IMR-90 (cell line): ENCODE measurements at regions not wholly inside any gene's neighbourhood (a gene's known extent, or its start where the extent isn't known, plus 50 kb on each side); places are given as distances from the start of the nearest gene placed in this dataset.

ENCODE experiments used
- POLR2A ChIP-seq: IDR thresholded peaks from 2 replicates; pipeline ENCODE4 v1.6.1; 2012; ENCODE audit warnings: mild to moderate bottlenecking, low read depth, low read length
- TF ChIP-seq, protein P1 (sequence below): conservative IDR thresholded peaks from 2 replicates; pipeline ENCODE4 v1.5.1; 2012; ENCODE audit warnings: mild to moderate bottlenecking, low read depth, low read length, improper control_type of control experiment
- TF ChIP-seq, protein P2 (sequence below): fragments of 150-350 bp; IDR thresholded peaks from 2 replicates; pipeline ENCODE4 v1.6.1; 2017; ENCODE audit warnings: mild to moderate bottlenecking, antibody characterized with exemption, low read length, low read depth
- TF ChIP-seq, protein P3 (sequence below): fragments of 150-350 bp; IDR thresholded peaks from 2 replicates; pipeline ENCODE4 v1.6.1; 2016; ENCODE audit warnings: low read depth, mild to moderate bottlenecking, low read length, moderate library complexity, borderline replicate concordance

DNA sequence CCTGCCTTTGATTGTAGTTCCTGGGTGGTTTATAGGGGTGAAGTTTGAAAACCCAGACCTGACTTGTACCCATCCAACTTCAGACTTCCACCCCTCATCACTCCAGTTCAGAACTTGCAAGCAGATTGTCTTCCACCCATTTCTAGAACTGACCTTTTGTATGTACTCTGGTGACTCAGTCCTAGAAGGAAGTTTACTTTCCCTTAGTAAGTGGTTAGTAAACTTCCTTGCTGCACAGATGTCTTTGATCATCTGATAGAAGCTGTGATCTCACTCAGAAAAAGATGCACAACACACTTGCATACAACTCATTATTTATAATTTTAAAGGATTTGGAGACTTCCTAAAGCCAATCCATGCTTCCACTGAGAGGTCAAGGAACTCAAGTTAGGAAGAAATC lies 368.0 kb downstream of the MFSD1 start:
- TF ChIP-seq, protein P1, sequence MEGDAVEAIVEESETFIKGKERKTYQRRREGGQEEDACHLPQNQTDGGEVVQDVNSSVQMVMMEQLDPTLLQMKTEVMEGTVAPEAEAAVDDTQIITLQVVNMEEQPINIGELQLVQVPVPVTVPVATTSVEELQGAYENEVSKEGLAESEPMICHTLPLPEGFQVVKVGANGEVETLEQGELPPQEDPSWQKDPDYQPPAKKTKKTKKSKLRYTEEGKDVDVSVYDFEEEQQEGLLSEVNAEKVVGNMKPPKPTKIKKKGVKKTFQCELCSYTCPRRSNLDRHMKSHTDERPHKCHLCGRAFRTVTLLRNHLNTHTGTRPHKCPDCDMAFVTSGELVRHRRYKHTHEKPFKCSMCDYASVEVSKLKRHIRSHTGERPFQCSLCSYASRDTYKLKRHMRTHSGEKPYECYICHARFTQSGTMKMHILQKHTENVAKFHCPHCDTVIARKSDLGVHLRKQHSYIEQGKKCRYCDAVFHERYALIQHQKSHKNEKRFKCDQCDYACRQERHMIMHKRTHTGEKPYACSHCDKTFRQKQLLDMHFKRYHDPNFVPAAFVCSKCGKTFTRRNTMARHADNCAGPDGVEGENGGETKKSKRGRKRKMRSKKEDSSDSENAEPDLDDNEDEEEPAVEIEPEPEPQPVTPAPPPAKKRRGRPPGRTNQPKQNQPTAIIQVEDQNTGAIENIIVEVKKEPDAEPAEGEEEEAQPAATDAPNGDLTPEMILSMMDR, result no peak
- TF ChIP-seq, protein P2, sequence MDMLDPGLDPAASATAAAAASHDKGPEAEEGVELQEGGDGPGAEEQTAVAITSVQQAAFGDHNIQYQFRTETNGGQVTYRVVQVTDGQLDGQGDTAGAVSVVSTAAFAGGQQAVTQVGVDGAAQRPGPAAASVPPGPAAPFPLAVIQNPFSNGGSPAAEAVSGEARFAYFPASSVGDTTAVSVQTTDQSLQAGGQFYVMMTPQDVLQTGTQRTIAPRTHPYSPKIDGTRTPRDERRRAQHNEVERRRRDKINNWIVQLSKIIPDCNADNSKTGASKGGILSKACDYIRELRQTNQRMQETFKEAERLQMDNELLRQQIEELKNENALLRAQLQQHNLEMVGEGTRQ, result no peak
- TF ChIP-seq POLR2A, result no peak
- TF ChIP-seq, protein P3, sequence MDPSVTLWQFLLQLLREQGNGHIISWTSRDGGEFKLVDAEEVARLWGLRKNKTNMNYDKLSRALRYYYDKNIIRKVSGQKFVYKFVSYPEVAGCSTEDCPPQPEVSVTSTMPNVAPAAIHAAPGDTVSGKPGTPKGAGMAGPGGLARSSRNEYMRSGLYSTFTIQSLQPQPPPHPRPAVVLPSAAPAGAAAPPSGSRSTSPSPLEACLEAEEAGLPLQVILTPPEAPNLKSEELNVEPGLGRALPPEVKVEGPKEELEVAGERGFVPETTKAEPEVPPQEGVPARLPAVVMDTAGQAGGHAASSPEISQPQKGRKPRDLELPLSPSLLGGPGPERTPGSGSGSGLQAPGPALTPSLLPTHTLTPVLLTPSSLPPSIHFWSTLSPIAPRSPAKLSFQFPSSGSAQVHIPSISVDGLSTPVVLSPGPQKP, result no peak
